Activated CD4-positive, alpha-beta T cell treated with anti-CD3 and anti-CD28 coated beads, Interleukin-2, amount 50 U/mL, for 1 hour (primary cell): ENCODE measurements at regions not wholly inside any gene's neighbourhood (a gene's known extent, or its start where the extent isn't known, plus 50 kb on each side); places are given as distances from the start of the nearest gene placed in this dataset.

Experiments used
- DNase-seq: peaks from one replicate; pipeline ENCODE4 v3.0.0-alpha.2; 2020

GRCh38 chr20:52619671-52620070 lies 352.5 kb upstream of the TSHZ2 start:
- DNase-seq: no peak

GRCh38 chr20:52619101-52619500 lies 353.1 kb upstream of the TSHZ2 start:
- no peak for DNase-seq

GRCh38 chr20:52616629-52617028 lies 355.5 kb upstream of the TSHZ2 start:
- DNase-seq: no peak

- DNase-seq: no peak
Observed at GRCh38 chr20:52614051-52614863, 357.9 kb upstream of the TSHZ2 start.

- no peak for DNase-seq
Observed at GRCh38 chr20:52612046-52612632, 360.0 kb upstream of the TSHZ2 start.

GRCh38 chr20:52610749-52611148 lies 361.4 kb upstream of the TSHZ2 start:
- DNase-seq: no peak

GRCh38 chr20:52601295-52601971 lies 370.7 kb upstream of the TSHZ2 start:
- no peak for DNase-seq

- DNase-seq: no peak
Observed at GRCh38 chr20:52596256-52596655, 375.9 kb upstream of the TSHZ2 start.

GRCh38 chr20:52595518-52595917 lies 376.6 kb upstream of the TSHZ2 start:
- DNase-seq: no peak

GRCh38 chr20:52593654-52594053 lies 378.5 kb upstream of the TSHZ2 start:
- no peak for DNase-seq

- no peak for DNase-seq
Observed at GRCh38 chr20:52592567-52592966, 379.6 kb upstream of the TSHZ2 start.

- DNase-seq: no peak
Observed at GRCh38 chr20:52590100-52590499, 382.1 kb upstream of the TSHZ2 start.

- no peak for DNase-seq
Observed at GRCh38 chr20:52589251-52589812, 382.8 kb upstream of the TSHZ2 start.

GRCh38 chr20:52586660-52587059 lies 385.5 kb upstream of the TSHZ2 start:
- DNase-seq: no peak

GRCh38 chr20:52585333-52585732 lies 386.8 kb upstream of the TSHZ2 start:
- DNase-seq: no peak

GRCh38 chr20:52578559-52578958 lies 387.0 kb upstream of the ZFP64 start:
- no peak for DNase-seq

- no peak for DNase-seq
Observed at GRCh38 chr20:52577696-52578095, 386.1 kb upstream of the ZFP64 start.

GRCh38 chr20:52572687-52573086 lies 381.1 kb upstream of the ZFP64 start:
- DNase-seq: no peak

GRCh38 chr20:52569201-52569600 lies 377.6 kb upstream of the ZFP64 start:
- no peak for DNase-seq

- DNase-seq: no peak
Observed at GRCh38 chr20:52565614-52566013, 374.0 kb upstream of the ZFP64 start.

- DNase-seq: no peak
Observed at GRCh38 chr20:52564594-52564993, 373.0 kb upstream of the ZFP64 start.

- no peak for DNase-seq
Observed at GRCh38 chr20:52552181-52552872, 360.7 kb upstream of the ZFP64 start.

GRCh38 chr20:52542131-52542530 lies 350.6 kb upstream of the ZFP64 start:
- DNase-seq: no peak
